H1 (cell line): ENCODE measurements at regions not wholly inside any gene's neighbourhood (a gene's known extent, or its start where the extent isn't known, plus 50 kb on each side); places are given as distances from the start of the nearest gene placed in this dataset.
"Not testable (repeated sequence)": the region's sequence is repeated elsewhere in the genome, so short reads cannot be mapped to it uniquely, and the experiment has no call there.

ENCODE experiments used
- CTCF ChIA-PET: fragments of 300-600 bp; sonication (Branson Sonifier 250); formaldehyde crosslinking; loops from one replicate; lab custom pipeline; 2021; ENCODE audit not compliant: partially characterized antibody; lab: Charles Lee
- POLR2A ChIA-PET: fragments of 300-600 bp; sonication (Branson Sonifier 250); formaldehyde crosslinking; loops from one replicate; lab custom pipeline; 2021; ENCODE audit warnings: inconsistent platforms; ENCODE audit not compliant: partially characterized antibody; lab: Charles Lee
- DNase-seq, 2 experiments: peaks; one replicate each; pipeline versions ENCODE4 v3.0.0 to v3.0.0-alpha.2; 2010 to 2022; ENCODE audit warnings: low spot score in 2 of 2, low read depth in 1 of 2, mixed read lengths in 1 of 2
- FAIRE-seq: peaks from 2 replicates; lab custom pipeline; 2011; peaks lifted over from hg19 to GRCh38; lab: Jason Lieb, UNC
- H2AFZ ChIP-seq: 2 replicates; pipeline ENCODE4 v1.8.1; 2012; ENCODE audit warnings: low read length, inconsistent platforms
- H2AK5ac ChIP-seq: 2 replicates; pipeline ENCODE4 v1.6.1; 2013; ENCODE audit warnings: low read depth, low read length
- H2BK120ac ChIP-seq: replicated peaks from 2 replicates; pipeline ENCODE3; 2013; ENCODE audit warnings: low read depth, low read length, inconsistent platforms
- H2BK12ac ChIP-seq: 2 replicates; pipeline ENCODE4 v1.6.1; 2013; ENCODE audit warnings: low read depth, low read length
- H2BK15ac ChIP-seq: 2 replicates; pipeline ENCODE4 v1.6.1; 2013; ENCODE audit warnings: low read length
- H2BK20ac ChIP-seq: 2 replicates; pipeline ENCODE4 v1.6.1; 2013; ENCODE audit warnings: low read length
- H2BK5ac ChIP-seq: 2 replicates; pipeline ENCODE4 v1.6.1; 2013; ENCODE audit warnings: low read depth, low read length
- H3K14ac ChIP-seq: 2 replicates; pipeline ENCODE4 v1.6.1; 2013; ENCODE audit warnings: inconsistent platforms; ENCODE audit not compliant: insufficient read length
- H3K18ac ChIP-seq: 2 replicates; pipeline ENCODE4 v1.6.1; 2013; ENCODE audit warnings: low read length; ENCODE audit errors: extremely low read depth
- H3K23ac ChIP-seq: 2 replicates; pipeline ENCODE4 v1.6.1; 2013; ENCODE audit warnings: inconsistent platforms; ENCODE audit not compliant: insufficient read length
- H3K23me2 ChIP-seq: 2 replicates; pipeline ENCODE4 v1.6.1; 2013; ENCODE audit warnings: low read depth, low read length
- H3K27ac ChIP-seq: 2 replicates; pipeline ENCODE4 v1.6.1; 2011; ENCODE audit warnings: low read depth, low read length, inconsistent platforms
- H3K27me3 ChIP-seq, 4 experiments: replicated peaks in 1 of 4; 1 replicate in 1 of 4; 2 replicates in 3 of 4; pipeline versions ENCODE4 v1.6.1 to v1.8.1; 2011 to 2013; ENCODE audit warnings: low read length in 3 of 4, mild to moderate bottlenecking in 3 of 4, inconsistent platforms in 2 of 4, mixed read lengths in 2 of 4, moderate library complexity in 1 of 4; ENCODE audit not compliant: control insufficient read depth in 3 of 4, insufficient read depth in 3 of 4; ENCODE audit errors: extremely low read depth in 1 of 4
- H3K36me3 ChIP-seq, 4 experiments: 2 replicates each; pipeline versions ENCODE4 v1.6.1 to v1.8.1; 2011 to 2013; ENCODE audit warnings: mild to moderate bottlenecking in 4 of 4, low read length in 3 of 4, moderate library complexity in 2 of 4, control low read depth in 1 of 4, inconsistent platforms in 1 of 4; ENCODE audit not compliant: insufficient read depth in 4 of 4, control insufficient read depth in 2 of 4
- H3K4ac ChIP-seq: replicated peaks from 2 replicates; pipeline ENCODE3; 2013; ENCODE audit warnings: low read length, low read depth, mixed read lengths, inconsistent platforms; ENCODE audit not compliant: insufficient read length
- H3K4me1 ChIP-seq, 4 experiments: replicated peaks in 1 of 4; 1 replicate in 1 of 4; 2 replicates in 3 of 4; pipeline versions ENCODE4 v1.6.1 to v1.8.1; 2011 to 2013; ENCODE audit warnings: low read length in 3 of 4, inconsistent platforms in 2 of 4, mixed read lengths in 1 of 4; ENCODE audit not compliant: insufficient read depth in 4 of 4, control insufficient read depth in 3 of 4
- H3K4me2 ChIP-seq, 2 experiments: 2 replicates each; pipeline versions ENCODE4 v1.6.1 to v1.8.1; 2011 to 2013; ENCODE audit warnings: low read depth in 2 of 2, low read length in 2 of 2, control low read depth in 1 of 2, inconsistent platforms in 1 of 2, mild to moderate bottlenecking in 1 of 2; ENCODE audit not compliant: insufficient read depth in 1 of 2
- H3K4me3 ChIP-seq, 4 experiments: fragments of 200-600, 300-600 bp in 1 of 4; sonication (generic), shearing (Covaris generic), sonication (Bioruptor Twin) in 1 of 4; 2 replicates each; pipeline versions ENCODE4 v1.5.1 to v1.8.1; 2011 to 2016; ENCODE audit warnings: low read length in 4 of 4, low read depth in 3 of 4, control low read depth in 2 of 4, inconsistent platforms in 2 of 4, mild to moderate bottlenecking in 2 of 4, mixed read lengths in 1 of 4, moderate library complexity in 1 of 4; ENCODE audit not compliant: insufficient read depth in 2 of 4; ENCODE audit errors: extremely low read depth in 1 of 4
- H3K56ac ChIP-seq: replicated peaks from 2 replicates; pipeline ENCODE3; 2013; ENCODE audit warnings: low read depth, mild to moderate bottlenecking, mixed read lengths, low read length, inconsistent platforms; ENCODE audit not compliant: insufficient read length
- H3K79me1 ChIP-seq: 2 replicates; pipeline ENCODE4 v1.6.1; 2013; ENCODE audit warnings: low read depth, low read length, control low read depth
- H3K79me2 ChIP-seq, 2 experiments: 2 replicates each; pipeline versions ENCODE4 v1.6.1 to v1.8.1; 2012 to 2013; ENCODE audit warnings: low read length in 2 of 2, mild to moderate bottlenecking in 2 of 2, inconsistent platforms in 1 of 2; ENCODE audit not compliant: insufficient read depth in 2 of 2, control insufficient read depth in 1 of 2
- H3K9ac ChIP-seq, 4 experiments: replicated peaks in 1 of 4; 1 replicate in 1 of 4; 2 replicates in 3 of 4; pipeline versions ENCODE4 v1.6.1 to v1.8.1; 2011 to 2013; ENCODE audit warnings: low read depth in 3 of 4, low read length in 3 of 4, control low read depth in 2 of 4, mild to moderate bottlenecking in 2 of 4, moderate library complexity in 2 of 4, inconsistent platforms in 1 of 4; ENCODE audit errors: extremely low read depth in 1 of 4
- H3K9me3 ChIP-seq, 2 experiments: 2 replicates each; pipeline versions ENCODE4 v1.6.1 to v1.8.1; 2012 to 2013; ENCODE audit warnings: mild to moderate bottlenecking in 2 of 2, moderate library complexity in 2 of 2, control low read depth in 1 of 2, inconsistent platforms in 1 of 2, low read depth in 1 of 2, low read length in 1 of 2, mixed read lengths in 1 of 2; ENCODE audit not compliant: insufficient read depth in 2 of 2
- H4K20me1 ChIP-seq, 2 experiments: replicated peaks in 1 of 2; 2 replicates each; pipeline versions ENCODE3 to v1.8.1; 2011 to 2013; ENCODE audit warnings: inconsistent platforms in 2 of 2, low read length in 2 of 2, mild to moderate bottlenecking in 1 of 2; ENCODE audit not compliant: insufficient read depth in 2 of 2, control insufficient read depth in 1 of 2
- H4K5ac ChIP-seq: 2 replicates; pipeline ENCODE4 v1.6.1; 2013; ENCODE audit warnings: low read length, low read depth, mixed read lengths, inconsistent platforms; ENCODE audit not compliant: insufficient read length
- H4K8ac ChIP-seq: 2 replicates; pipeline ENCODE4 v1.8.0; 2013; ENCODE audit warnings: mild to moderate bottlenecking, moderate library complexity, low read length, inconsistent platforms; ENCODE audit not compliant: insufficient read depth; ENCODE audit errors: extremely low read depth
- H4K91ac ChIP-seq: replicated peaks from 2 replicates; pipeline ENCODE3; 2013; ENCODE audit warnings: low read length, mixed read lengths, inconsistent platforms; ENCODE audit not compliant: insufficient read length
- CTCF ChIP-seq, 3 experiments: IDR thresholded peaks; 1 replicate in 2 of 3; 2 replicates in 1 of 3; pipeline versions ENCODE4 v1.5.1 to v1.6.1; 2011; ENCODE audit warnings: low read length in 3 of 3, mild to moderate bottlenecking in 3 of 3, inconsistent platforms in 2 of 3, low read depth in 1 of 3, moderate library complexity in 1 of 3; ENCODE audit not compliant: insufficient read depth in 1 of 3; ENCODE audit errors: control extremely low read depth in 1 of 3
- RAD21 ChIP-seq, 2 experiments: IDR thresholded peaks in 1 of 2; conservative IDR thresholded peaks in 1 of 2; 2 replicates each; pipeline ENCODE4 v1.6.1; 2011; ENCODE audit warnings: low read depth in 2 of 2, low read length in 2 of 2, improper control_type of control experiment in 1 of 2, inconsistent platforms in 1 of 2, mild to moderate bottlenecking in 1 of 2, moderate library complexity in 1 of 2
- WGBS, 2 experiments: shearing (Covaris generic) in 1 of 2; methylation state at CpG; one replicate each; pipeline versions ENCODE4 v1.1.6 to v1.1.7; 2013 to 2015; ENCODE audit warnings: low lambda C conversion rate in 2 of 2, mixed read lengths in 2 of 2, inconsistent platforms in 1 of 2, low coverage in 1 of 2, missing lambda C conversion rate in 1 of 2; ENCODE audit not compliant: insufficient replicate concordance in 2 of 2, insufficient coverage in 1 of 2, insufficient read length in 1 of 2; ENCODE audit errors: extremely low coverage in 1 of 2, missing lambda C conversion rate in 1 of 2; 5-methylcytosine and 5-hydroxymethylcytosine counted together

GRCh38 chr4:3949916-3950315 lies 183.7 kb downstream of the ADRA2C start:
- H3K9ac ChIP-seq, H3K4me3 ChIP-seq, H2BK5ac ChIP-seq, H3K27me3 ChIP-seq, FAIRE-seq, H3K56ac ChIP-seq, H2AFZ ChIP-seq, H2BK12ac ChIP-seq, H3K9me3 ChIP-seq, H2BK20ac ChIP-seq, H3K14ac ChIP-seq, H3K79me1 ChIP-seq, H3K27ac ChIP-seq, H3K36me3 ChIP-seq, H3K23ac ChIP-seq, H4K8ac ChIP-seq, H4K91ac ChIP-seq, H3K4me2 ChIP-seq, H2AK5ac ChIP-seq, H3K4me1 ChIP-seq, H4K5ac ChIP-seq, H2BK120ac ChIP-seq, H3K79me2 ChIP-seq, H2BK15ac ChIP-seq, H3K4ac ChIP-seq, H3K23me2 ChIP-seq, POLR2A ChIA-PET, H3K18ac ChIP-seq, H4K20me1 ChIP-seq: not testable (repeated sequence)
- CTCF ChIA-PET: interaction anchor here (1.0 to 2.1 kb wide), 6 partner anchors 10 to 246 kb away, joined by 3 to 5 read pairs (median 3); no protein-coding TSS in a partner anchor
- TF ChIP-seq CTCF (IDR thresholded peaks at IDR 0.05; ENCODE audit: control extremely low read depth in 1 of 3, insufficient read depth in 1 of 3, low read depth in 1 of 3, low read length in 3 of 3): peak; percentile 57 to 78 (median 60)
- TF ChIP-seq RAD21 (IDR thresholded peaks at IDR 0.05 in 1 of 2, conservative IDR thresholded peaks at IDR 0.05 in 1 of 2; ENCODE audit: low read depth in 2 of 2, low read length in 2 of 2): peak; percentile 53 to 64
- peak; percentile 34 to 77 for DNase-seq
- WGBS, 2 experiments: 79% methylated on average over 5 of the region's 5 CpGs; no CpG with 5 or more reads in 1 of the 2 experiments
